Kidney (tissue), 13 donors: ENCODE measurements at regions not wholly inside any gene's neighbourhood (a gene's known extent, or its start where the extent isn't known, plus 50 kb on each side); places are given as distances from the start of the nearest gene placed in this dataset.

ENCODE experiments used
- DNase-seq, 5 donors: peaks; one replicate each; pipeline ENCODE4 v3.0.0-alpha.2; 2013 to 2020
- FAIRE-seq: peaks from 2 replicates; lab custom pipeline; 2012; peaks lifted over from hg19 to GRCh38; lab: Jason Lieb, UNC
- H3K27ac ChIP-seq, 2 donors: one replicate each; pipeline ENCODE4 v1.7.0; 2013; ENCODE audit warnings: low read depth in 2 of 2, low read length in 2 of 2, inconsistent platforms in 1 of 2
- H3K27me3 ChIP-seq: one replicate; pipeline ENCODE4 v1.7.1; 2013; ENCODE audit warnings: low read length, inconsistent platforms; ENCODE audit not compliant: control insufficient read depth, insufficient read depth
- H3K36me3 ChIP-seq, 3 donors: one replicate each; pipeline versions ENCODE4 v1.7.0 to v1.7.1; 2013; ENCODE audit warnings: low read length in 3 of 3, control low read depth in 1 of 3, inconsistent platforms in 1 of 3; ENCODE audit not compliant: insufficient read depth in 3 of 3, control insufficient read depth in 2 of 3
- H3K4me1 ChIP-seq, 3 donors: one replicate each; pipeline versions ENCODE4 v1.7.0 to v1.7.1; 2013; ENCODE audit warnings: low read length in 3 of 3, inconsistent platforms in 1 of 3, low read depth in 1 of 3; ENCODE audit not compliant: control insufficient read depth in 2 of 3, insufficient read depth in 2 of 3
- H3K4me3 ChIP-seq, 3 donors: one replicate each; pipeline versions ENCODE4 v1.7.0 to v1.8.1; 2013; ENCODE audit warnings: low read length in 3 of 3, control low read depth in 1 of 3, inconsistent platforms in 1 of 3
- H3K9ac ChIP-seq, 3 donors: one replicate each; pipeline versions ENCODE4 v1.7.0 to v1.7.1; 2013; ENCODE audit warnings: low read length in 3 of 3, control low read depth in 1 of 3, inconsistent platforms in 1 of 3
- H3K9me3 ChIP-seq, 3 donors: one replicate each; pipeline versions ENCODE4 v1.7.0 to v1.7.1; 2013; ENCODE audit warnings: low read length in 3 of 3, control low read depth in 1 of 3, inconsistent platforms in 1 of 3; ENCODE audit not compliant: control insufficient read depth in 2 of 3, insufficient read depth in 1 of 3
- CTCF ChIP-seq: IDR thresholded peaks from 3 replicates; pipeline ENCODE4 v1.5.1; 2012; ENCODE audit warnings: mild to moderate bottlenecking, moderate library complexity, borderline replicate concordance; ENCODE audit not compliant: insufficient read depth; ENCODE audit errors: extremely low read depth
- intact Hi-C: fragments of 100-400 bp; cut with DNase I; formaldehyde crosslinking; loops from one replicate; pipeline ENCODE4 v1.11.1; 2022
- donor health status: control.
- donor health status: control.
- donor health status: control.
- donor health status: control.
- donor health status: control.
- donor health status: DM: yes; HTN: yes; CAD: no.
- donor health status: Normal renal cell carcinoma (clear cell type).

GRCh38 chr12:30105505-30105904, 321.8 kb upstream of the TMTC1 start:
- H3K27me3 ChIP-seq, result no peaks in the 10 kb centered on the region
- no peaks in the 10 kb centered on the region for H3K9me3 ChIP-seq
- no peak for DNase-seq
- no peak overlapping the region for H3K27ac ChIP-seq
- no peaks in the 10 kb centered on the region for H3K36me3 ChIP-seq
- FAIRE-seq, result no peak
- no peak overlapping the region for H3K9ac ChIP-seq
- H3K4me3 ChIP-seq, result no peak overlapping the region
- intact Hi-C loops, result no loop called here
- TF ChIP-seq CTCF, result no peak
- H3K4me1 ChIP-seq, result no peaks in the 10 kb centered on the region

- Histone ChIP-seq H3K9ac (no peak overlapping the region), H3K36me3 (no peaks in the 10 kb centered on the region), H3K27ac (no peak overlapping the region), H3K9me3 (no peaks in the 10 kb centered on the region), H3K4me3 (no peak overlapping the region), H3K4me1 (no peaks in the 10 kb centered on the region), H3K27me3 (no peaks in the 10 kb centered on the region)
- TF ChIP-seq CTCF, result no peak
- intact Hi-C loops, result no loop called here
- no peak for DNase-seq
- no peak for FAIRE-seq
These were observed 321.2 kb upstream of the TMTC1 start for GRCh38 chr12:30104971-30105370.

GRCh38 chr12:30100741-30101140, 317.0 kb upstream of the TMTC1 start:
- no peak for TF ChIP-seq CTCF
- intact Hi-C loops, result no loop called here
- Histone ChIP-seq H3K36me3 (no peaks in the 10 kb centered on the region), H3K27me3 (no peaks in the 10 kb centered on the region), H3K4me1 (no peaks in the 10 kb centered on the region), H3K9ac (no peak overlapping the region), H3K9me3 (no peaks in the 10 kb centered on the region), H3K27ac (no peak overlapping the region), H3K4me3 (no peak overlapping the region)
- DNase-seq (no peak), FAIRE-seq (no peak)

- intact Hi-C loops, result no loop called here
- FAIRE-seq, result no peak
- H3K27me3 ChIP-seq, result no peaks in the 10 kb centered on the region
- TF ChIP-seq CTCF, result no peak
- no peak overlapping the region for H3K4me3 ChIP-seq
- no peak for DNase-seq
- no peak overlapping the region for H3K27ac ChIP-seq
- no peaks in the 10 kb centered on the region for H3K9me3 ChIP-seq
- H3K9ac ChIP-seq, result no peak overlapping the region
- no peaks in the 10 kb centered on the region for H3K4me1 ChIP-seq
- no peaks in the 10 kb centered on the region for H3K36me3 ChIP-seq
These were observed 314.9 kb upstream of the TMTC1 start for GRCh38 chr12:30098677-30099076.
